ENCODE measurements at regions not wholly inside any gene's neighbourhood (a gene's known extent, or its start where the extent isn't known, plus 50 kb on each side); places are given as distances from the start of the nearest gene placed in this dataset.

- Mint-ChIP-seq H3K4me3 (no peak overlapping the region), H3K27me3 (peaks cover 4% of the 10 kb centered on the region), H3K4me1 (peaks cover 3% of the 10 kb centered on the region), H3K27ac (no peak overlapping the region), H3K9me3 (no peaks in the 10 kb centered on the region), H3K36me3 (ENCODE audit: low read depth) (no peaks in the 10 kb centered on the region)
- POLR2A ChIA-PET = no interaction called here
- CTCF ChIA-PET = no interaction called here
- no peak for DNase-seq
Observed at GRCh38 chr7:121480058-121480457, 84.0 kb upstream of the FAM3C start.

GRCh38 chr7:121479466-121479865 lies 83.4 kb upstream of the FAM3C start:
- no peaks in the 10 kb centered on the region for H3K9me3 Mint-ChIP-seq
- POLR2A ChIA-PET = no interaction called here
- H3K4me3 Mint-ChIP-seq = no peak overlapping the region
- H3K27ac Mint-ChIP-seq = no peak overlapping the region
- no peak for DNase-seq
- H3K4me1 Mint-ChIP-seq = peaks cover 3% of the 10 kb centered on the region
- no peaks in the 10 kb centered on the region for H3K36me3 Mint-ChIP-seq (ENCODE audit: low read depth)
- peaks cover 4% of the 10 kb centered on the region for H3K27me3 Mint-ChIP-seq
- CTCF ChIA-PET = no interaction called here

GRCh38 chr7:121475806-121476205 lies 79.7 kb upstream of the FAM3C start:
- Mint-ChIP-seq H3K36me3 (ENCODE audit: low read depth) (no peaks in the 10 kb centered on the region), H3K4me3 (no peak overlapping the region), H3K27ac (no peak overlapping the region), H3K27me3 (peaks cover 3% of the 10 kb centered on the region), H3K4me1 (no peaks in the 10 kb centered on the region), H3K9me3 (no peaks in the 10 kb centered on the region)
- no peak for DNase-seq
- POLR2A ChIA-PET = no interaction called here
- CTCF ChIA-PET = no interaction called here

- POLR2A ChIA-PET = no interaction called here
- no peaks in the 10 kb centered on the region for H3K36me3 Mint-ChIP-seq (ENCODE audit: low read depth)
- no peak overlapping the region for H3K27ac Mint-ChIP-seq
- H3K4me1 Mint-ChIP-seq = no peaks in the 10 kb centered on the region
- no peaks in the 10 kb centered on the region for H3K9me3 Mint-ChIP-seq
- CTCF ChIA-PET = interaction anchor here (1.2 kb wide), 1 partner anchor 73 kb away, joined by 3 read pairs; no protein-coding TSS in a partner anchor
- no peak for DNase-seq
- no peaks in the 10 kb centered on the region for H3K27me3 Mint-ChIP-seq
- no peak overlapping the region for H3K4me3 Mint-ChIP-seq
Observed at GRCh38 chr7:121474301-121474673, 78.2 kb upstream of the FAM3C start.

GRCh38 chr7:121473645-121474300 lies 77.7 kb upstream of the FAM3C start:
- H3K4me3 Mint-ChIP-seq = no peak overlapping the region
- no peak overlapping the region for H3K27ac Mint-ChIP-seq
- DNase-seq = no peak
- no peaks in the 10 kb centered on the region for H3K27me3 Mint-ChIP-seq
- no peaks in the 10 kb centered on the region for H3K4me1 Mint-ChIP-seq
- H3K9me3 Mint-ChIP-seq = no peaks in the 10 kb centered on the region
- POLR2A ChIA-PET = no interaction called here
- CTCF ChIA-PET = interaction anchor here (1.2 kb wide), 1 partner anchor 73 kb away, joined by 3 read pairs; no protein-coding TSS in a partner anchor
- no peaks in the 10 kb centered on the region for H3K36me3 Mint-ChIP-seq (ENCODE audit: low read depth)

- ChIA-PET POLR2A (no interaction called here), CTCF (no interaction called here)
- H3K36me3 Mint-ChIP-seq (ENCODE audit: low read depth) = no peaks in the 10 kb centered on the region
- no peak for DNase-seq
- H3K4me1 Mint-ChIP-seq = no peaks in the 10 kb centered on the region
- H3K27me3 Mint-ChIP-seq = peaks cover 4% of the 10 kb centered on the region
- no peak overlapping the region for H3K27ac Mint-ChIP-seq
- no peaks in the 10 kb centered on the region for H3K9me3 Mint-ChIP-seq
- H3K4me3 Mint-ChIP-seq = no peak overlapping the region
Observed at GRCh38 chr7:121466455-121466854, 70.3 kb upstream of the FAM3C start.

- Mint-ChIP-seq H3K36me3 (ENCODE audit: low read depth) (no peaks in the 10 kb centered on the region), H3K27ac (no peak overlapping the region), H3K4me3 (no peak overlapping the region), H3K27me3 (peaks cover 4% of the 10 kb centered on the region), H3K9me3 (peaks cover 2% of the 10 kb centered on the region), H3K4me1 (no peaks in the 10 kb centered on the region)
- no peak for DNase-seq
- POLR2A ChIA-PET = interaction anchor here (2.1 kb wide), 1 partner anchor 63 kb away, joined by 5 read pairs; the partner anchor contains the start of gene FAM3C
- CTCF ChIA-PET = no interaction called here
Observed at GRCh38 chr7:121459148-121459547, 63.0 kb upstream of the FAM3C start.

GRCh38 chr7:121456785-121457359 lies 60.8 kb upstream of the FAM3C start:
- Mint-ChIP-seq H3K9me3 (peaks cover 5% of the 10 kb centered on the region), H3K27ac (no peak overlapping the region), H3K4me3 (no peak overlapping the region), H3K27me3 (peaks cover 7% of the 10 kb centered on the region), H3K36me3 (ENCODE audit: low read depth) (no peaks in the 10 kb centered on the region), H3K4me1 (no peaks in the 10 kb centered on the region)
- POLR2A ChIA-PET = no interaction called here
- CTCF ChIA-PET = interaction anchor here (1.4 kb wide), 1 partner anchor 10 kb away, joined by 3 read pairs; no protein-coding TSS in a partner anchor
- DNase-seq = no peak

- Mint-ChIP-seq H3K9me3 (peaks cover 5% of the 10 kb centered on the region), H3K4me1 (no peaks in the 10 kb centered on the region), H3K4me3 (no peak overlapping the region), H3K27me3 (peaks cover 4% of the 10 kb centered on the region), H3K36me3 (ENCODE audit: low read depth) (no peaks in the 10 kb centered on the region), H3K27ac (no peak overlapping the region)
- ChIA-PET POLR2A (no interaction called here), CTCF (interaction anchor here (1.4 kb wide), 1 partner anchor 9 kb away, joined by 3 read pairs; no protein-coding TSS in a partner anchor)
- no peak for DNase-seq
Observed at GRCh38 chr7:121456015-121456414, 59.9 kb upstream of the FAM3C start.

- no peak overlapping the region for H3K4me3 Mint-ChIP-seq
- peaks cover 5% of the 10 kb centered on the region for H3K9me3 Mint-ChIP-seq
- H3K36me3 Mint-ChIP-seq (ENCODE audit: low read depth) = no peaks in the 10 kb centered on the region
- peaks cover 2% of the 10 kb centered on the region for H3K4me1 Mint-ChIP-seq
- H3K27ac Mint-ChIP-seq = no peak overlapping the region
- H3K27me3 Mint-ChIP-seq = peaks cover 4% of the 10 kb centered on the region
- POLR2A ChIA-PET = no interaction called here
- no peak for DNase-seq
- CTCF ChIA-PET = no interaction called here
Observed at GRCh38 chr7:121452389-121452788, 56.3 kb upstream of the FAM3C start.

- H3K4me3 Mint-ChIP-seq = no peak overlapping the region
- H3K4me1 Mint-ChIP-seq = peaks cover 2% of the 10 kb centered on the region
- H3K9me3 Mint-ChIP-seq = peaks cover 5% of the 10 kb centered on the region
- H3K27me3 Mint-ChIP-seq = peaks cover 4% of the 10 kb centered on the region
- ChIA-PET POLR2A (no interaction called here), CTCF (no interaction called here)
- DNase-seq = no peak
- H3K36me3 Mint-ChIP-seq (ENCODE audit: low read depth) = no peaks in the 10 kb centered on the region
- no peak overlapping the region for H3K27ac Mint-ChIP-seq
Observed at GRCh38 chr7:121451367-121452094, 55.4 kb upstream of the FAM3C start.

- Mint-ChIP-seq H3K4me3 (no peak overlapping the region), H3K36me3 (ENCODE audit: low read depth) (no peaks in the 10 kb centered on the region), H3K27ac (no peak overlapping the region), H3K4me1 (peaks cover 2% of the 10 kb centered on the region), H3K9me3 (peaks cover 4% of the 10 kb centered on the region), H3K27me3 (peaks cover 4% of the 10 kb centered on the region)
- no peak for DNase-seq
- ChIA-PET POLR2A (no interaction called here), CTCF (no interaction called here)
Observed at GRCh38 chr7:121450631-121451198, 54.6 kb upstream of the FAM3C start.

- peaks cover 4% of the 10 kb centered on the region for H3K27me3 Mint-ChIP-seq
- no peaks in the 10 kb centered on the region for H3K36me3 Mint-ChIP-seq (ENCODE audit: low read depth)
- CTCF ChIA-PET = no interaction called here
- DNase-seq = no peak
- H3K4me3 Mint-ChIP-seq = no peak overlapping the region
- H3K9me3 Mint-ChIP-seq = peaks cover 3% of the 10 kb centered on the region
- H3K4me1 Mint-ChIP-seq = peaks cover 2% of the 10 kb centered on the region
- H3K27ac Mint-ChIP-seq = no peak overlapping the region
- POLR2A ChIA-PET = no interaction called here
Observed at GRCh38 chr7:121449735-121450240, 53.7 kb upstream of the FAM3C start.
